ENCODE measurements at regions not wholly inside any gene's neighbourhood (a gene's known extent, or its start where the extent isn't known, plus 50 kb on each side); places are given as distances from the start of the nearest gene placed in this dataset.

GRCh38 chr11:69374110-69374945 is 80.4 kb downstream of the MYEOV start:
- TF ChIP-seq EZH2 (IDR thresholded peaks at IDR 0.05; ENCODE audit: insufficient read depth, low read length) (no peak), CTCF (IDR thresholded peaks at IDR 0.05; ENCODE audit: insufficient read depth, low read depth, low read length) (no peak)
- no peak overlapping the region for H3K9ac ChIP-seq (ENCODE audit: low read length)
- H3K9me3 Mint-ChIP-seq (ENCODE audit: unreplicated experiment): peaks cover 10% of the 10 kb centered on the region
- H3K27me3 Mint-ChIP-seq (ENCODE audit: low read depth, unreplicated experiment): peaks cover 62% of the 10 kb centered on the region
- H3K79me2 ChIP-seq (ENCODE audit: insufficient read depth, low read length): no peaks in the 10 kb centered on the region
- H3K4me1 Mint-ChIP-seq (ENCODE audit: low read depth, unreplicated experiment): no peaks in the 10 kb centered on the region
- no peak overlapping the region for H3K27ac Mint-ChIP-seq (ENCODE audit: unreplicated experiment)
- no peak overlapping the region for H3K27ac ChIP-seq (ENCODE audit: low read depth, low read length)
- H3K9me3 ChIP-seq (ENCODE audit: insufficient read depth, low read depth, low read length): peaks cover 1% of the 10 kb centered on the region
- H2AFZ ChIP-seq (ENCODE audit: low read depth, low read length): no peak overlapping the region
- no peaks in the 10 kb centered on the region for H4K20me1 ChIP-seq (ENCODE audit: insufficient read depth, low read length)
- no peak overlapping the region for H3K4me2 ChIP-seq (ENCODE audit: low read length)
- DNase-seq (ENCODE audit: low read depth) (no peak), FAIRE-seq (no peak)
- no peak overlapping the region for H3K4me3 Mint-ChIP-seq (ENCODE audit: unreplicated experiment)
- H3K36me3 ChIP-seq (ENCODE audit: insufficient read depth, low read length): no peaks in the 10 kb centered on the region
- peaks cover 2% of the 10 kb centered on the region for H3K36me3 Mint-ChIP-seq (ENCODE audit: low read depth, unreplicated experiment)
- H3K27me3 ChIP-seq (ENCODE audit: insufficient read depth, low read length): no peaks in the 10 kb centered on the region
- H3K4me1 ChIP-seq (ENCODE audit: insufficient read depth, low read length): no peaks in the 10 kb centered on the region
- no peak overlapping the region for H3K4me3 ChIP-seq (ENCODE audit: insufficient read depth, low read depth, low read length)

- no peaks in the 10 kb centered on the region for H3K79me2 ChIP-seq (ENCODE audit: insufficient read depth, low read length)
- TF ChIP-seq CTCF (IDR thresholded peaks at IDR 0.05; ENCODE audit: insufficient read depth, low read depth, low read length) (no peak), EZH2 (IDR thresholded peaks at IDR 0.05; ENCODE audit: insufficient read depth, low read length) (no peak)
- no peaks in the 10 kb centered on the region for H3K4me1 ChIP-seq (ENCODE audit: insufficient read depth, low read length)
- H3K27me3 Mint-ChIP-seq (ENCODE audit: low read depth, unreplicated experiment): peaks cover 60% of the 10 kb centered on the region
- H3K9ac ChIP-seq (ENCODE audit: low read length): no peak overlapping the region
- DNase-seq (ENCODE audit: low read depth) (no peak), FAIRE-seq (no peak)
- H4K20me1 ChIP-seq (ENCODE audit: insufficient read depth, low read length): no peaks in the 10 kb centered on the region
- H3K4me3 ChIP-seq (ENCODE audit: insufficient read depth, low read depth, low read length): no peak overlapping the region
- no peak overlapping the region for H3K27ac ChIP-seq (ENCODE audit: low read depth, low read length)
- H3K36me3 Mint-ChIP-seq (ENCODE audit: low read depth, unreplicated experiment): peaks cover 2% of the 10 kb centered on the region
- H3K9me3 ChIP-seq (ENCODE audit: insufficient read depth, low read depth, low read length): no peaks in the 10 kb centered on the region
- no peak overlapping the region for H2AFZ ChIP-seq (ENCODE audit: low read depth, low read length)
- H3K9me3 Mint-ChIP-seq (ENCODE audit: unreplicated experiment): peaks cover 4% of the 10 kb centered on the region
- no peaks in the 10 kb centered on the region for H3K4me1 Mint-ChIP-seq (ENCODE audit: low read depth, unreplicated experiment)
- H3K27me3 ChIP-seq (ENCODE audit: insufficient read depth, low read length): no peaks in the 10 kb centered on the region
- H3K4me3 Mint-ChIP-seq (ENCODE audit: unreplicated experiment): no peak overlapping the region
- H3K36me3 ChIP-seq (ENCODE audit: insufficient read depth, low read length): no peaks in the 10 kb centered on the region
- no peak overlapping the region for H3K4me2 ChIP-seq (ENCODE audit: low read length)
- H3K27ac Mint-ChIP-seq (ENCODE audit: unreplicated experiment): no peak overlapping the region
Measured at GRCh38 chr11:69374946-69375310, 81.0 kb downstream of the MYEOV start.

All from astrocyte (in vitro differentiated cells and primary cell).